HEK293T (cell line): ENCODE measurements at regions not wholly inside any gene's neighbourhood (a gene's known extent, or its start where the extent isn't known, plus 50 kb on each side); places are given as distances from the start of the nearest gene placed in this dataset.

Experiments used
- BHLHE40 ChIP-seq: fragments of 450-650 bp; IDR thresholded peaks from 2 replicates; pipeline ENCODE4 v1.6.1; 2016; ENCODE audit warnings: mild to moderate bottlenecking, moderate library complexity, borderline replicate concordance
- ELF4 ChIP-seq: fragments of 450-650 bp; IDR thresholded peaks from 2 replicates; pipeline ENCODE4 v1.6.1; 2017; ENCODE audit warnings: antibody characterized with exemption
- HDGF ChIP-seq: fragments of 450-650 bp; IDR thresholded peaks from 2 replicates; pipeline ENCODE4 v1.6.1; 2017; ENCODE audit warnings: antibody characterized with exemption, borderline replicate concordance
- SUZ12 ChIP-seq: fragments of 450-650 bp; IDR thresholded peaks from 2 replicates; pipeline ENCODE4 v1.6.1; 2016; ENCODE audit warnings: mild to moderate bottlenecking
- TARDBP ChIP-seq: fragments of 450-650 bp; IDR thresholded peaks from 2 replicates; pipeline ENCODE4 v1.6.1; 2016

DNA sequence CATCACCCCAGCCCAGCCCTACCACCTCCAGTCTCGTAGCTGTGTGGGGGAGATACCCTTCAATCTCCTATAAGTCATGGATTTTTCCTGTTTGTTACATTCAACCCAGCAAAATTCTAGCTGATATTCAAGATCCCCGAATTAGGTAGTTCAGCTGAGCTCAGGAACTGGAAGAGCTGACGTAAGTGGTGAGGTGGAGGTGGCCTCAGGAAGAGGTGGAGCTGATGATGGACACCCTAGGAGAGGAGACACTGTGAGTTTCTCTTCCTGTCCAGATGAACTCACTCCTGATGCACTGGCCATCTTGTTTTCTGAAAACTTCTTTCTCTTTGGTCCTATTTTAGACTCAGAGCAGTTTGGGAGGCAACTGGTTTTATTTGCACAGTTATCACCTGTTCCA, 90.5 kb upstream of the PITRM1 start:
- TF ChIP-seq ELF4 (no peak), BHLHE40 (no peak), TARDBP (no peak), SUZ12 (no peak), HDGF (no peak)
